OCI-LY7 (cell line): ENCODE measurements at regions not wholly inside any gene's neighbourhood (a gene's known extent, or its start where the extent isn't known, plus 50 kb on each side); places are given as distances from the start of the nearest gene placed in this dataset.

Experiments
- EZH2phosphoT487 ChIP-seq: fragments of 200-600 bp; sonication (generic); IDR thresholded peaks from 2 replicates; pipeline ENCODE4 v1.6.1; 2018; ENCODE audit warnings: low read depth, borderline replicate concordance, mild to moderate bottlenecking, mixed run types, antibody characterized with exemption, low read length, moderate library complexity, mixed read lengths
- TF ChIP-seq, protein P1 (sequence below): fragments of 200-600 bp; sonication (generic); conservative IDR thresholded peaks from 2 replicates; pipeline ENCODE4 v1.5.1; 2014; ENCODE audit warnings: mild to moderate bottlenecking, antibody characterized with exemption, low read length, moderate library complexity, mixed read lengths

GRCh38 chr2:142796588-142796987, 80.9 kb upstream of the KYNU start:
- TF ChIP-seq, protein P1, sequence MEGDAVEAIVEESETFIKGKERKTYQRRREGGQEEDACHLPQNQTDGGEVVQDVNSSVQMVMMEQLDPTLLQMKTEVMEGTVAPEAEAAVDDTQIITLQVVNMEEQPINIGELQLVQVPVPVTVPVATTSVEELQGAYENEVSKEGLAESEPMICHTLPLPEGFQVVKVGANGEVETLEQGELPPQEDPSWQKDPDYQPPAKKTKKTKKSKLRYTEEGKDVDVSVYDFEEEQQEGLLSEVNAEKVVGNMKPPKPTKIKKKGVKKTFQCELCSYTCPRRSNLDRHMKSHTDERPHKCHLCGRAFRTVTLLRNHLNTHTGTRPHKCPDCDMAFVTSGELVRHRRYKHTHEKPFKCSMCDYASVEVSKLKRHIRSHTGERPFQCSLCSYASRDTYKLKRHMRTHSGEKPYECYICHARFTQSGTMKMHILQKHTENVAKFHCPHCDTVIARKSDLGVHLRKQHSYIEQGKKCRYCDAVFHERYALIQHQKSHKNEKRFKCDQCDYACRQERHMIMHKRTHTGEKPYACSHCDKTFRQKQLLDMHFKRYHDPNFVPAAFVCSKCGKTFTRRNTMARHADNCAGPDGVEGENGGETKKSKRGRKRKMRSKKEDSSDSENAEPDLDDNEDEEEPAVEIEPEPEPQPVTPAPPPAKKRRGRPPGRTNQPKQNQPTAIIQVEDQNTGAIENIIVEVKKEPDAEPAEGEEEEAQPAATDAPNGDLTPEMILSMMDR: no peak
- TF ChIP-seq EZH2phosphoT487: no peak
